ENCODE measurements at regions not wholly inside any gene's neighbourhood (a gene's known extent, or its start where the extent isn't known, plus 50 kb on each side); places are given as distances from the start of the nearest gene placed in this dataset.

- WGBS, 2 donors (ENCODE audit: low coverage in 1 of 2), result 77 to 78% methylated on average over 6 to 11 of the region's 11 CpGs
- no peak for DNase-seq
- no peaks in the 10 kb centered on the region for H3K27me3 ChIP-seq
- no peak overlapping the region for H3K27ac ChIP-seq
- no peak overlapping the region for H3K4me3 ChIP-seq
- no peaks in the 10 kb centered on the region for H3K9me3 ChIP-seq
- H3K4me1 ChIP-seq, result peaks cover 8 to 22% (median 11%) of the 10 kb centered on the region in 4 donors
- intact Hi-C loops (cut with DNase I; ENCODE audit: low total_unique reads), result loop anchor here (5.0 to 10.0 kb wide), 2 partner anchors 72 to 75 kb away; no protein-coding TSS in a partner anchor
- no peaks in the 10 kb centered on the region for H3K36me3 ChIP-seq
- in situ Hi-C loops (cut with MboI; ENCODE audit: low pct_ligation_motif_present in 1 of 4, low pct_unique_long_range_greater_than_20kb in 1 of 4, low sequenced_read_pairs in 3 of 4), result no loop called here
- TF ChIP-seq CTCF (IDR thresholded peaks at IDR 0.05), result no peak
- no peak for TF ChIP-seq POLR2A (IDR thresholded peaks at IDR 0.05)
- TF ChIP-seq EP300 (IDR thresholded peaks at IDR 0.05; ENCODE audit: low read depth), result no peak
- no peak for TF ChIP-seq POLR2AphosphoS5 (IDR thresholded peaks at IDR 0.05)
These were observed 144.1 kb upstream of the SERP2 start for GRCh38 chr13:44229371-44230030.

- Histone ChIP-seq H3K4me1 (peaks cover 8 to 25% (median 10%) of the 10 kb centered on the region in 4 donors), H3K4me3 (no peak overlapping the region), H3K27ac (no peak overlapping the region), H3K9me3 (no peaks in the 10 kb centered on the region), H3K27me3 (no peaks in the 10 kb centered on the region), H3K36me3 (no peaks in the 10 kb centered on the region)
- no peak for TF ChIP-seq EP300 (IDR thresholded peaks at IDR 0.05; ENCODE audit: low read depth)
- no peak for TF ChIP-seq POLR2A (IDR thresholded peaks at IDR 0.05)
- TF ChIP-seq POLR2AphosphoS5 (IDR thresholded peaks at IDR 0.05), result no peak
- TF ChIP-seq CTCF (IDR thresholded peaks at IDR 0.05), result no peak
- no peak for DNase-seq
- in situ Hi-C loops (cut with MboI; ENCODE audit: low pct_ligation_motif_present in 1 of 4, low pct_unique_long_range_greater_than_20kb in 1 of 4, low sequenced_read_pairs in 3 of 4), result no loop called here
- intact Hi-C loops (cut with DNase I; ENCODE audit: low total_unique reads), result no loop called here
- WGBS, 2 donors (ENCODE audit: low coverage in 1 of 2), result 57 to 70% methylated on average over 5 to 7 of the region's 7 CpGs
These were observed 143.6 kb upstream of the SERP2 start for GRCh38 chr13:44230071-44230470.

- in situ Hi-C loops (cut with MboI; ENCODE audit: low pct_ligation_motif_present in 1 of 4, low pct_unique_long_range_greater_than_20kb in 1 of 4, low sequenced_read_pairs in 3 of 4) (no loop called here), intact Hi-C loops (cut with DNase I; ENCODE audit: low total_unique reads) (no loop called here)
- no peak for TF ChIP-seq EP300 (IDR thresholded peaks at IDR 0.05; ENCODE audit: low read depth)
- Histone ChIP-seq H3K27me3 (no peaks in the 10 kb centered on the region), H3K27ac (peak overlapping the region in 2 of 4 donors; percentile 69 to 73), H3K4me3 (no peak overlapping the region), H3K4me1 (peaks cover 4 to 22% (median 10%) of the 10 kb centered on the region in 4 donors), H3K36me3 (no peaks in the 10 kb centered on the region), H3K9me3 (no peaks in the 10 kb centered on the region)
- DNase-seq, result no peak
- WGBS, 2 donors (ENCODE audit: low coverage in 1 of 2), result 73 to 82% methylated on average over 6 of the region's 6 CpGs
These were observed 142.9 kb upstream of the SERP2 start for GRCh38 chr13:44230736-44231135.

GRCh38 chr13:44231786-44232516 lies 141.7 kb upstream of the SERP2 start:
- no peaks in the 10 kb centered on the region for H3K36me3 ChIP-seq
- H3K27me3 ChIP-seq, result no peaks in the 10 kb centered on the region
- peak overlapping the region; percentile 54 to 73 (median 68) for H3K27ac ChIP-seq
- peak; percentile 76 for DNase-seq
- no peak overlapping the region for H3K4me3 ChIP-seq
- WGBS, 2 donors (ENCODE audit: low coverage in 1 of 2), result 56 to 69% methylated on average over 11 to 15 of the region's 15 CpGs
- peaks cover 4 to 28% (median 13%) of the 10 kb centered on the region in 4 donors for H3K4me1 ChIP-seq
- intact Hi-C loops (cut with DNase I; ENCODE audit: low total_unique reads), result no loop called here
- no peaks in the 10 kb centered on the region for H3K9me3 ChIP-seq
- peak in 1 of 5 experiments; percentile 16 for TF ChIP-seq CTCF (IDR thresholded peaks at IDR 0.05)
- peak in 2 of 3 donors; percentile 68 to 80 for TF ChIP-seq POLR2AphosphoS5 (IDR thresholded peaks at IDR 0.05)
- no peak for TF ChIP-seq EP300 (IDR thresholded peaks at IDR 0.05; ENCODE audit: low read depth)
- in situ Hi-C loops (cut with MboI; ENCODE audit: low pct_ligation_motif_present in 1 of 4, low pct_unique_long_range_greater_than_20kb in 1 of 4, low sequenced_read_pairs in 3 of 4), result no loop called here

Data from transverse colon (tissue), 4 donors.